ENCODE measurements at regions not wholly inside any gene's neighbourhood (a gene's known extent, or its start where the extent isn't known, plus 50 kb on each side); places are given as distances from the start of the nearest gene placed in this dataset.

DNA sequence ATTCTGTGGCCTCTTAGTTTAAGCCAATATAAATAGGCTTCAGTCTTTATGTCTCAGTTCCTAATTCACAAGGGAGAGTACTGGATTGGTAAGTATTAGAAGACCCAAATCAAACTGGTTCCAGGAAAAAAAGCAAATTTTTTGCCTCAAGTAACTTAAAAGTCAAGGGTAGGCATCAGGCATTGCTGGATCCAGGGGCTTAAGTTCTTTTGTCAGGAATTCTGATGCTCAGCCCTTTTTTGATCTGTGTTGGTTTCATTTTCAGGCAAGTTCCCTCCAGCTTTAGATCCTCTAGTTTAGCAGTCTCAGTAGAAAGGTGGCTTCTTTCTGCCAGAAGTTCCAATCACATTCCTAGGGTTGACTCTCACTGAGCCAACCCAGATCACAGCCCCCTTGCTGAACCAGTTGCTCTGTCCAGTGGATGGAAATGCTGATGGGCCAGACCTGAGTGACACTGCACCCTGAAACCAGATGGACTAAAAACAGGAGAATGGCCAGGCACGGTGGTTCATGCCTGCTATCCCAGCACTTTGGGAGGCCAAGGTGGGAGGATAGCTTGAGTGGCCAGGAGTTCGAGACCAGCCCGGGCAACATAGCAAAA, 253.5 kb downstream of the SHQ1 start:
- Histone ChIP-seq H3K9me2 (replicated peaks; ENCODE audit: insufficient read depth) (no peaks in the 10 kb centered on the region), H3K4me3 (no peak overlapping the region), H3K4me2 (no peak overlapping the region), H3K27ac (no peak overlapping the region), H3K4me1 (ENCODE audit: insufficient read depth) (peaks cover 28% of the 10 kb centered on the region), H3K79me2 (no peaks in the 10 kb centered on the region), H3K36me3 (replicated peaks; ENCODE audit: insufficient read depth, low read depth) (no peaks in the 10 kb centered on the region), H4K20me1 (ENCODE audit: insufficient read depth, poor library complexity, severe bottlenecking) (no peaks in the 10 kb centered on the region), H3K27me3 (no peaks in the 10 kb centered on the region), H3K9me3 (ENCODE audit: low read depth) (no peaks in the 10 kb centered on the region), H2AFZ (no peak overlapping the region)
- no peak for TF ChIP-seq EZH2 (IDR thresholded peaks at IDR 0.05; ENCODE audit: borderline replicate concordance)
- TF ChIP-seq EZH2phosphoT487 (IDR thresholded peaks at IDR 0.05; ENCODE audit: low read depth, severe bottlenecking, unreplicated experiment) = no peak
- TF ChIP-seq, protein P1, sequence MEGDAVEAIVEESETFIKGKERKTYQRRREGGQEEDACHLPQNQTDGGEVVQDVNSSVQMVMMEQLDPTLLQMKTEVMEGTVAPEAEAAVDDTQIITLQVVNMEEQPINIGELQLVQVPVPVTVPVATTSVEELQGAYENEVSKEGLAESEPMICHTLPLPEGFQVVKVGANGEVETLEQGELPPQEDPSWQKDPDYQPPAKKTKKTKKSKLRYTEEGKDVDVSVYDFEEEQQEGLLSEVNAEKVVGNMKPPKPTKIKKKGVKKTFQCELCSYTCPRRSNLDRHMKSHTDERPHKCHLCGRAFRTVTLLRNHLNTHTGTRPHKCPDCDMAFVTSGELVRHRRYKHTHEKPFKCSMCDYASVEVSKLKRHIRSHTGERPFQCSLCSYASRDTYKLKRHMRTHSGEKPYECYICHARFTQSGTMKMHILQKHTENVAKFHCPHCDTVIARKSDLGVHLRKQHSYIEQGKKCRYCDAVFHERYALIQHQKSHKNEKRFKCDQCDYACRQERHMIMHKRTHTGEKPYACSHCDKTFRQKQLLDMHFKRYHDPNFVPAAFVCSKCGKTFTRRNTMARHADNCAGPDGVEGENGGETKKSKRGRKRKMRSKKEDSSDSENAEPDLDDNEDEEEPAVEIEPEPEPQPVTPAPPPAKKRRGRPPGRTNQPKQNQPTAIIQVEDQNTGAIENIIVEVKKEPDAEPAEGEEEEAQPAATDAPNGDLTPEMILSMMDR (IDR thresholded peaks at IDR 0.05; ENCODE audit: poor library complexity) = no peak
- 91% methylated on average over 3 of the region's 3 CpGs for WGBS (ENCODE audit: low lambda C conversion rate, missing lambda C conversion rate)
- no peak for DNase-seq (ENCODE audit: low spot score)

DNA sequence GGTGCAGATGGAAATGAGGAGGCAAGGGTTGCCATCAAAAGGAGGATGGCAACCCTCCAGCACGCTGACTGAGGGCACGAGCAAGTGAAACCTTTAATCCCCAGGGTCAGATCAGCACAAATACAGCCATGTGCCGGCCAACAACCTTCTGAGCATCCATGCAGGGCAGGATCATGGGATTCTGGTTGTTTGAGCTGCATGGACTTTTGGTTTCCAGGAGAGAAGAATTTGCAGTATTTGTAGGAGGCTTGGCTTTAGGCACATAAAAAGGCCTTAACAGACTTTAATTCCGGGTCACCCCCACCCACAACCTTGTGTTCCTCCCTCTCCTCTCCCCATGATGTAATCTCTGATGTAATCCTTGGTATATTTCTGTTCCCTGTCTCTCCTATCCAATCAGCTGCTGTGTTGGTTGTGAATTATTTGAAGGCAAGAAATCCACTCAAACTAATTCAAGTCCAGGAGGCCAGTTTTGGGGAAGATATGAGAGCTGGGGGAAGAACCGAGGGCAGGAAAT, 254.3 kb downstream of the SHQ1 start:
- Histone ChIP-seq H4K20me1 (ENCODE audit: insufficient read depth, poor library complexity, severe bottlenecking) (no peaks in the 10 kb centered on the region), H3K9me2 (replicated peaks; ENCODE audit: insufficient read depth) (no peaks in the 10 kb centered on the region), H3K4me3 (no peak overlapping the region), H2AFZ (no peak overlapping the region), H3K4me1 (ENCODE audit: insufficient read depth) (peaks cover 28% of the 10 kb centered on the region), H3K36me3 (replicated peaks; ENCODE audit: insufficient read depth, low read depth) (no peaks in the 10 kb centered on the region), H3K4me2 (no peak overlapping the region), H3K79me2 (no peaks in the 10 kb centered on the region), H3K9me3 (ENCODE audit: low read depth) (no peaks in the 10 kb centered on the region), H3K27ac (no peak overlapping the region), H3K27me3 (no peaks in the 10 kb centered on the region)
- TF ChIP-seq EZH2 (IDR thresholded peaks at IDR 0.05; ENCODE audit: borderline replicate concordance) (no peak), EZH2phosphoT487 (IDR thresholded peaks at IDR 0.05; ENCODE audit: low read depth, severe bottlenecking, unreplicated experiment) (no peak)
- TF ChIP-seq, protein P1 (IDR thresholded peaks at IDR 0.05; ENCODE audit: poor library complexity) = no peak
- no peak for DNase-seq (ENCODE audit: low spot score)
- 76% methylated on average over 5 of the region's 5 CpGs for WGBS (ENCODE audit: low lambda C conversion rate, missing lambda C conversion rate)

GRCh38 chr3:72591522-72592421, 256.5 kb downstream of the SHQ1 start:
- H3K27ac ChIP-seq = peak overlapping the region; percentile 55
- no peaks in the 10 kb centered on the region for H3K27me3 ChIP-seq
- DNase-seq (ENCODE audit: low spot score) = peak; percentile 65
- H3K4me1 ChIP-seq (ENCODE audit: insufficient read depth) = peaks cover 28% of the 10 kb centered on the region
- TF ChIP-seq EZH2phosphoT487 (IDR thresholded peaks at IDR 0.05; ENCODE audit: low read depth, severe bottlenecking, unreplicated experiment) = no peak
- TF ChIP-seq, protein P1 (IDR thresholded peaks at IDR 0.05; ENCODE audit: poor library complexity) = no peak
- H3K79me2 ChIP-seq = no peaks in the 10 kb centered on the region
- no peaks in the 10 kb centered on the region for H3K9me2 ChIP-seq (replicated peaks; ENCODE audit: insufficient read depth)
- H3K4me3 ChIP-seq = no peak overlapping the region
- 27% methylated on average over 14 of the region's 14 CpGs for WGBS (ENCODE audit: low lambda C conversion rate, missing lambda C conversion rate)
- H2AFZ ChIP-seq = no peak overlapping the region
- H3K36me3 ChIP-seq (replicated peaks; ENCODE audit: insufficient read depth, low read depth) = no peaks in the 10 kb centered on the region
- H3K4me2 ChIP-seq = peak overlapping the region; percentile 0
- H4K20me1 ChIP-seq (ENCODE audit: insufficient read depth, poor library complexity, severe bottlenecking) = no peaks in the 10 kb centered on the region
- H3K9me3 ChIP-seq (ENCODE audit: low read depth) = no peaks in the 10 kb centered on the region

Measured in hepatocyte (in vitro differentiated cells).